ENCODE measurements at regions not wholly inside any gene's neighbourhood (a gene's known extent, or its start where the extent isn't known, plus 50 kb on each side); places are given as distances from the start of the nearest gene placed in this dataset.

- POLR2A ChIA-PET, result no interaction called here
- CTCF ChIA-PET, result interaction anchor here (0.6 kb wide), 1 partner anchor 278 kb away, joined by 3 read pairs; no protein-coding TSS in a partner anchor
- no TSS peak for BruUV-seq (replicated peaks)
- TF ChIP-seq REST (IDR thresholded peaks at IDR 0.05; ENCODE audit: insufficient read depth in 1 of 2, low read depth in 2 of 2, low read length in 1 of 2) (no peak), POLR2AphosphoS5 (IDR thresholded peaks at IDR 0.05; ENCODE audit: low read depth, low read length) (no peak), CTCF (IDR thresholded peaks at IDR 0.05) (no peak), TCF7L2 (IDR thresholded peaks at IDR 0.05; ENCODE audit: low read depth, low read length) (no peak)
- Histone ChIP-seq H3K36me3 (ENCODE audit: control insufficient read depth, insufficient read depth, low read length) (no peaks in the 10 kb centered on the region), H3K27me3 (ENCODE audit: control insufficient read depth, insufficient read depth, low read length) (no peaks in the 10 kb centered on the region; the same call in 1 of the 2 replicates), H3K27ac (ENCODE audit: low read length) (no peak overlapping the region), H3K9me3 (ENCODE audit: control insufficient read depth, insufficient read depth, low read depth, low read length) (no peaks in the 10 kb centered on the region), H3K4me3 (ENCODE audit: low read depth in 2 of 2, low read length in 2 of 2) (no peak overlapping the region), H3K4me1 (ENCODE audit: control insufficient read depth, insufficient read depth, low read length) (no peaks in the 10 kb centered on the region)
- ATAC-seq (no peak), DNase-seq (ENCODE audit: low read depth, low spot score) (no peak)
- intact Hi-C loops (cut with micrococcal nuclease; ENCODE audit: unreplicated experiment), result no loop called here
- in situ Hi-C loops (cut with HindIII; ENCODE audit: low pct_unique_long_range_greater_than_20kb, low sequenced_read_pairs), result no loop called here
These were observed 188.7 kb upstream of the MPHOSPH6 start for GRCh38 chr16:82358606-82359221.

GRCh38 chr16:82358161-82358560 is 188.1 kb upstream of the MPHOSPH6 start:
- BruUV-seq (replicated peaks), result no TSS peak
- TF ChIP-seq CTCF (IDR thresholded peaks at IDR 0.05), result no peak
- no peak for TF ChIP-seq POLR2AphosphoS5 (IDR thresholded peaks at IDR 0.05; ENCODE audit: low read depth, low read length)
- no peak for TF ChIP-seq TCF7L2 (IDR thresholded peaks at IDR 0.05; ENCODE audit: low read depth, low read length)
- TF ChIP-seq REST (IDR thresholded peaks at IDR 0.05; ENCODE audit: insufficient read depth in 1 of 2, low read depth in 2 of 2, low read length in 1 of 2), result no peak
- no peak for TF ChIP-seq SIN3A (IDR thresholded peaks at IDR 0.05; ENCODE audit: borderline replicate concordance, insufficient read depth, low read depth, low read length)
- H3K27ac ChIP-seq (ENCODE audit: low read length), result no peak overlapping the region
- H3K36me3 ChIP-seq (ENCODE audit: control insufficient read depth, insufficient read depth, low read length), result no peaks in the 10 kb centered on the region
- in situ Hi-C loops (cut with HindIII; ENCODE audit: low pct_unique_long_range_greater_than_20kb, low sequenced_read_pairs) (no loop called here), intact Hi-C loops (cut with micrococcal nuclease; ENCODE audit: unreplicated experiment) (no loop called here)
- no peak for DNase-seq (ENCODE audit: low read depth, low spot score)
- H3K4me3 ChIP-seq (ENCODE audit: low read depth in 2 of 2, low read length in 2 of 2), result no peak overlapping the region
- H3K27me3 ChIP-seq (ENCODE audit: control insufficient read depth, insufficient read depth, low read length), result no peaks in the 10 kb centered on the region; the same call in 1 of the 2 replicates
- CTCF ChIA-PET, result no interaction called here
- no peaks in the 10 kb centered on the region for H3K4me1 ChIP-seq (ENCODE audit: control insufficient read depth, insufficient read depth, low read length)
- H3K9me3 ChIP-seq (ENCODE audit: control insufficient read depth, insufficient read depth, low read depth, low read length), result no peaks in the 10 kb centered on the region
- no peak for ATAC-seq
- POLR2A ChIA-PET, result no interaction called here
